ENCODE measurements at regions not wholly inside any gene's neighbourhood (a gene's known extent, or its start where the extent isn't known, plus 50 kb on each side); places are given as distances from the start of the nearest gene placed in this dataset.

- Histone ChIP-seq H3K27ac (ENCODE audit: insufficient read depth, low read length) (no peak overlapping the region), H3K9ac (ENCODE audit: low read depth, low read length) (no peak overlapping the region), H3K4ac (ENCODE audit: low read depth, low read length) (no peak overlapping the region), H3K23ac (ENCODE audit: low read depth, low read length) (no peak overlapping the region), H3K4me3 (ENCODE audit: insufficient read depth, low read depth, low read length) (no peak overlapping the region), H2BK5ac (ENCODE audit: low read depth, low read length, poor library complexity, severe bottlenecking) (no peak overlapping the region), H4K8ac (ENCODE audit: low read depth in 2 of 2, low read length in 2 of 2) (no peak overlapping the region), H2BK20ac (ENCODE audit: low read depth, low read length) (no peak overlapping the region), H4K20me1 (ENCODE audit: insufficient read depth, low read length) (no peaks in the 10 kb centered on the region), H4K91ac (ENCODE audit: insufficient read depth, low read depth, low read length) (no peak overlapping the region), H2AK5ac (ENCODE audit: low read depth, low read length) (no peak overlapping the region), H3K18ac (ENCODE audit: low read depth, low read length) (no peak overlapping the region), H3K27me3 (ENCODE audit: control insufficient read depth, insufficient read depth, low read length) (peaks cover 1% of the 10 kb centered on the region; the same call in 1 of the 2 replicates), H4K5ac (ENCODE audit: low read depth, low read length) (no peak overlapping the region), H2AFZ (replicated peaks; ENCODE audit: low read length, poor library complexity) (no peak overlapping the region), H3K9me1 (ENCODE audit: insufficient read depth, low read length) (no peaks in the 10 kb centered on the region), H3K36me3 (ENCODE audit: control insufficient read depth, insufficient read depth, low read length) (no peaks in the 10 kb centered on the region), H2BK15ac (ENCODE audit: low read depth, low read length) (no peak overlapping the region), H3K14ac (replicated peaks; ENCODE audit: low read depth, low read length) (no peak overlapping the region), H3K4me2 (ENCODE audit: low read depth, low read length) (no peak overlapping the region), H3K4me1 (ENCODE audit: control insufficient read depth, insufficient read depth, low read length) (no peaks in the 10 kb centered on the region), H2BK120ac (ENCODE audit: low read depth, low read length) (no peak overlapping the region), H3K79me1 (ENCODE audit: low read depth in 1 of 2, low read length in 2 of 2) (no peaks in the 10 kb centered on the region), H3K56ac (ENCODE audit: extremely low read depth, insufficient read depth, low read length) (no peak overlapping the region), H3K9me3 (ENCODE audit: control insufficient read depth, insufficient read depth, low read length) (0 out of 2 replicates have a peak, but pooled peaks cover 2% of the 10 kb centered on the region), H2AK9ac (replicated peaks; ENCODE audit: low read depth, low read length, poor library complexity) (no peak overlapping the region)
- ATAC-seq (ENCODE audit: low read depth) (no peak), DNase-seq (no peak)
- in situ Hi-C loops (cut with MboI; ENCODE audit: low sequenced_read_pairs) (no loop called here), dilution Hi-C loops (cut with HindIII; ENCODE audit: low sequenced_read_pairs, unreplicated experiment) (no loop called here), intact Hi-C loops (cut with micrococcal nuclease) (no loop called here)
- CTCF ChIA-PET: no interaction called here
- BruUV-seq (replicated peaks): no TSS peak
- TF ChIP-seq MAZ (IDR thresholded peaks at IDR 0.05; ENCODE audit: borderline replicate concordance, low read depth, low read length): no peak
- no peak for TF ChIP-seq CHD1 (IDR thresholded peaks at IDR 0.05; ENCODE audit: low read depth, low read length)
- TF ChIP-seq RFX5 (IDR thresholded peaks at IDR 0.05; ENCODE audit: low read depth, low read length): no peak
- no peak for TF ChIP-seq ELK1 (IDR thresholded peaks at IDR 0.05; ENCODE audit: borderline replicate concordance, low read depth, low read length)
- TF ChIP-seq BHLHE40 (IDR thresholded peaks at IDR 0.05; ENCODE audit: low read depth, low read length): no peak
- 20% methylated on average over 2 of the region's 8 CpGs; no CpG with 5 or more reads in 1 of the 2 experiments for WGBS, 2 experiments (ENCODE audit: extremely low coverage in 2 of 2, insufficient read length in 1 of 2)
- POLR2A ChIA-PET (ENCODE audit: unreplicated experiment): no interaction called here
These were observed 399.2 kb downstream of the IPO8 start for GRCh38 chr12:30296486-30296885.
